ENCODE measurements at regions not wholly inside any gene's neighbourhood (a gene's known extent, or its start where the extent isn't known, plus 50 kb on each side); places are given as distances from the start of the nearest gene placed in this dataset.

DNA sequence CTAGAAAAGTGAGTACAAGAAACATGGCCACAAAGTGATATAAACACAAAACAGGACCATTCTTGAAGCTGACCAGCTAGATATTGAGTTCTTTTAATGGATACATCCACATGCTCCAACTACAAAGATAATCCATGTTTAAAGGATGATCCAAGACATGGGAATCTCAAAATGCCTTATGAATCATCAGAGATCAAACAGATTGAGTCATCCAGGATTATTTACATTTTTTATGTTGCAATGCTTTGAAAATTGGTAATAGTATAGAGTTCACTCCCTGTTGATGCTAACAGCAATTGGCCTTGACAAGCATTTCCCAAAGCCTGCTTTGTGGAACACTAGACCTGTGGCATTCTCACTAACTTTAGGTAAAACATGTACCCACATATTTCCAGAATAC lies 293.0 kb upstream of the TBX3 start:
- intact Hi-C loops (cut with micrococcal nuclease): no loop called here
- DNase-seq (ENCODE audit: low read depth, low spot score): no peak
- CTCF ChIA-PET: no interaction called here

More for the DNA sequence above, 293.0 kb upstream of the TBX3 start:
- H3K9ac ChIP-seq (ENCODE audit: low read length): no peak overlapping the region
- no peaks in the 10 kb centered on the region for H3K27me3 ChIP-seq (ENCODE audit: insufficient read depth, low read length)
- H3K4me2 ChIP-seq (ENCODE audit: low read length): peak overlapping the region; percentile 24; the same call in 1 of the 2 replicates
- ATAC-seq: no peak
- no peaks in the 10 kb centered on the region for H3K9me2 ChIP-seq (ENCODE audit: insufficient read depth)
- no peaks in the 10 kb centered on the region for H3K79me2 ChIP-seq (ENCODE audit: insufficient read depth, low read length)
- H2AFZ ChIP-seq (ENCODE audit: low read depth, low read length, poor library complexity, severe bottlenecking): no peak overlapping the region
- TF ChIP-seq, protein P1, sequence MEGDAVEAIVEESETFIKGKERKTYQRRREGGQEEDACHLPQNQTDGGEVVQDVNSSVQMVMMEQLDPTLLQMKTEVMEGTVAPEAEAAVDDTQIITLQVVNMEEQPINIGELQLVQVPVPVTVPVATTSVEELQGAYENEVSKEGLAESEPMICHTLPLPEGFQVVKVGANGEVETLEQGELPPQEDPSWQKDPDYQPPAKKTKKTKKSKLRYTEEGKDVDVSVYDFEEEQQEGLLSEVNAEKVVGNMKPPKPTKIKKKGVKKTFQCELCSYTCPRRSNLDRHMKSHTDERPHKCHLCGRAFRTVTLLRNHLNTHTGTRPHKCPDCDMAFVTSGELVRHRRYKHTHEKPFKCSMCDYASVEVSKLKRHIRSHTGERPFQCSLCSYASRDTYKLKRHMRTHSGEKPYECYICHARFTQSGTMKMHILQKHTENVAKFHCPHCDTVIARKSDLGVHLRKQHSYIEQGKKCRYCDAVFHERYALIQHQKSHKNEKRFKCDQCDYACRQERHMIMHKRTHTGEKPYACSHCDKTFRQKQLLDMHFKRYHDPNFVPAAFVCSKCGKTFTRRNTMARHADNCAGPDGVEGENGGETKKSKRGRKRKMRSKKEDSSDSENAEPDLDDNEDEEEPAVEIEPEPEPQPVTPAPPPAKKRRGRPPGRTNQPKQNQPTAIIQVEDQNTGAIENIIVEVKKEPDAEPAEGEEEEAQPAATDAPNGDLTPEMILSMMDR (IDR thresholded peaks at IDR 0.05 in 2 of 3, conservative IDR thresholded peaks at IDR 0.05 in 1 of 3; ENCODE audit: borderline replicate concordance in 1 of 3, insufficient read depth in 1 of 3, low read depth in 2 of 3, low read length in 2 of 3): no peak
- TF ChIP-seq, protein P2, sequence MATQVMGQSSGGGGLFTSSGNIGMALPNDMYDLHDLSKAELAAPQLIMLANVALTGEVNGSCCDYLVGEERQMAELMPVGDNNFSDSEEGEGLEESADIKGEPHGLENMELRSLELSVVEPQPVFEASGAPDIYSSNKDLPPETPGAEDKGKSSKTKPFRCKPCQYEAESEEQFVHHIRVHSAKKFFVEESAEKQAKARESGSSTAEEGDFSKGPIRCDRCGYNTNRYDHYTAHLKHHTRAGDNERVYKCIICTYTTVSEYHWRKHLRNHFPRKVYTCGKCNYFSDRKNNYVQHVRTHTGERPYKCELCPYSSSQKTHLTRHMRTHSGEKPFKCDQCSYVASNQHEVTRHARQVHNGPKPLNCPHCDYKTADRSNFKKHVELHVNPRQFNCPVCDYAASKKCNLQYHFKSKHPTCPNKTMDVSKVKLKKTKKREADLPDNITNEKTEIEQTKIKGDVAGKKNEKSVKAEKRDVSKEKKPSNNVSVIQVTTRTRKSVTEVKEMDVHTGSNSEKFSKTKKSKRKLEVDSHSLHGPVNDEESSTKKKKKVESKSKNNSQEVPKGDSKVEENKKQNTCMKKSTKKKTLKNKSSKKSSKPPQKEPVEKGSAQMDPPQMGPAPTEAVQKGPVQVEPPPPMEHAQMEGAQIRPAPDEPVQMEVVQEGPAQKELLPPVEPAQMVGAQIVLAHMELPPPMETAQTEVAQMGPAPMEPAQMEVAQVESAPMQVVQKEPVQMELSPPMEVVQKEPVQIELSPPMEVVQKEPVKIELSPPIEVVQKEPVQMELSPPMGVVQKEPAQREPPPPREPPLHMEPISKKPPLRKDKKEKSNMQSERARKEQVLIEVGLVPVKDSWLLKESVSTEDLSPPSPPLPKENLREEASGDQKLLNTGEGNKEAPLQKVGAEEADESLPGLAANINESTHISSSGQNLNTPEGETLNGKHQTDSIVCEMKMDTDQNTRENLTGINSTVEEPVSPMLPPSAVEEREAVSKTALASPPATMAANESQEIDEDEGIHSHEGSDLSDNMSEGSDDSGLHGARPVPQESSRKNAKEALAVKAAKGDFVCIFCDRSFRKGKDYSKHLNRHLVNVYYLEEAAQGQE (IDR thresholded peaks at IDR 0.05; ENCODE audit: low read depth): no peak
- TF ChIP-seq EZH2phosphoT487 (IDR thresholded peaks at IDR 0.05; ENCODE audit: borderline replicate concordance): no peak
- TF ChIP-seq ZNF274 (IDR thresholded peaks at IDR 0.05; ENCODE audit: low read depth, low read length): no peak
- TF ChIP-seq POLR2A (IDR thresholded peaks at IDR 0.05; ENCODE audit: borderline replicate concordance, extremely low read depth, insufficient read depth, insufficient read length): no peak
- TF ChIP-seq, protein P3, sequence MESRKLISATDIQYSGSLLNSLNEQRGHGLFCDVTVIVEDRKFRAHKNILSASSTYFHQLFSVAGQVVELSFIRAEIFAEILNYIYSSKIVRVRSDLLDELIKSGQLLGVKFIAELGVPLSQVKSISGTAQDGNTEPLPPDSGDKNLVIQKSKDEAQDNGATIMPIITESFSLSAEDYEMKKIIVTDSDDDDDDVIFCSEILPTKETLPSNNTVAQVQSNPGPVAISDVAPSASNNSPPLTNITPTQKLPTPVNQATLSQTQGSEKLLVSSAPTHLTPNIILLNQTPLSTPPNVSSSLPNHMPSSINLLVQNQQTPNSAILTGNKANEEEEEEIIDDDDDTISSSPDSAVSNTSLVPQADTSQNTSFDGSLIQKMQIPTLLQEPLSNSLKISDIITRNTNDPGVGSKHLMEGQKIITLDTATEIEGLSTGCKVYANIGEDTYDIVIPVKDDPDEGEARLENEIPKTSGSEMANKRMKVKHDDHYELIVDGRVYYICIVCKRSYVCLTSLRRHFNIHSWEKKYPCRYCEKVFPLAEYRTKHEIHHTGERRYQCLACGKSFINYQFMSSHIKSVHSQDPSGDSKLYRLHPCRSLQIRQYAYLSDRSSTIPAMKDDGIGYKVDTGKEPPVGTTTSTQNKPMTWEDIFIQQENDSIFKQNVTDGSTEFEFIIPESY (IDR thresholded peaks at IDR 0.05; ENCODE audit: extremely low read depth, insufficient replicate concordance, low read length): no peak
- no peak for TF ChIP-seq ELF1 (IDR thresholded peaks at IDR 0.05; ENCODE audit: borderline replicate concordance, low read depth)
- no peak for TF ChIP-seq EZH2 (IDR thresholded peaks at IDR 0.05)
- no peak for TF ChIP-seq SIN3A (IDR thresholded peaks at IDR 0.05; ENCODE audit: low read depth)
- TF ChIP-seq RAD21 (IDR thresholded peaks at IDR 0.05; ENCODE audit: low read depth): no peak
- no peak for TF ChIP-seq POLR2AphosphoS5 (IDR thresholded peaks at IDR 0.05; ENCODE audit: low read depth, low read length)
- TF ChIP-seq, protein P4, sequence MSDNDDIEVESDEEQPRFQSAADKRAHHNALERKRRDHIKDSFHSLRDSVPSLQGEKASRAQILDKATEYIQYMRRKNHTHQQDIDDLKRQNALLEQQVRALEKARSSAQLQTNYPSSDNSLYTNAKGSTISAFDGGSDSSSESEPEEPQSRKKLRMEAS (IDR thresholded peaks at IDR 0.05): no peak
- TF ChIP-seq CEBPB (IDR thresholded peaks at IDR 0.05; ENCODE audit: low read depth): peak; percentile 50
- TF ChIP-seq TCF7L2 (IDR thresholded peaks at IDR 0.05; ENCODE audit: borderline replicate concordance, extremely low read depth, insufficient read depth, insufficient read length): no peak
- no peak for TF ChIP-seq CBX3 (IDR thresholded peaks at IDR 0.05; ENCODE audit: low read depth)
- 0 out of 2 replicates have a peak, but pooled peaks have one; percentile 23 for TF ChIP-seq JUND (IDR thresholded peaks at IDR 0.05)
- no peak for TF ChIP-seq EGR1 (IDR thresholded peaks at IDR 0.05; ENCODE audit: low read depth)
- TF ChIP-seq, protein P5, sequence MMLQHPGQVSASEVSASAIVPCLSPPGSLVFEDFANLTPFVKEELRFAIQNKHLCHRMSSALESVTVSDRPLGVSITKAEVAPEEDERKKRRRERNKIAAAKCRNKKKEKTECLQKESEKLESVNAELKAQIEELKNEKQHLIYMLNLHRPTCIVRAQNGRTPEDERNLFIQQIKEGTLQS (IDR thresholded peaks at IDR 0.05): no peak
- TF ChIP-seq SP1 (IDR thresholded peaks at IDR 0.05; ENCODE audit: low read depth): no peak
- no peak for TF ChIP-seq ZFX (IDR thresholded peaks at IDR 0.05)
- TF ChIP-seq YY1 (IDR thresholded peaks at IDR 0.05; ENCODE audit: extremely low read depth, insufficient replicate concordance, low read depth, low read length): no peak
- peak; percentile 51 for TF ChIP-seq FOSL1 (IDR thresholded peaks at IDR 0.05; ENCODE audit: low read depth)
- TF ChIP-seq SRF (IDR thresholded peaks at IDR 0.05; ENCODE audit: low read depth): no peak
- H3K36me3 ChIP-seq (ENCODE audit: control insufficient read depth in 1 of 2, insufficient read depth in 2 of 2, low read length in 2 of 2): no peaks in the 10 kb centered on the region
- BruUV-seq (replicated peaks): no TSS peak
- ChIA-PET RAD21 (ENCODE audit: low non-redundant PET in 1 of 2, low total read pairs in 2 of 2, uncharacterized antibody in 2 of 2, unreplicated experiment in 2 of 2) (no interaction called here), POLR2A (no interaction called here)
- no peak overlapping the region for H3K4me3 ChIP-seq (replicated peaks in 1 of 2; ENCODE audit: low read depth in 1 of 2, low read length in 2 of 2)
- no peak overlapping the region for H3K27ac ChIP-seq (ENCODE audit: low read depth, low read length)
- H3K9me3 ChIP-seq (ENCODE audit: control insufficient read depth in 1 of 2, insufficient read depth in 1 of 2, low read depth in 1 of 2, low read length in 2 of 2): no peaks in the 10 kb centered on the region
- peaks cover 0 to 10% of the 10 kb centered on the region in 2 experiments; a peak in 2 of 4 replicates for H3K4me1 ChIP-seq (ENCODE audit: control insufficient read depth in 1 of 2, insufficient read depth in 2 of 2, low read length in 2 of 2)
- no peaks in the 10 kb centered on the region for H4K20me1 ChIP-seq (ENCODE audit: insufficient read depth)

Measured in HCT116 (cell line).